IPS-18c (cell line): ENCODE measurements at regions not wholly inside any gene's neighbourhood (a gene's known extent, or its start where the extent isn't known, plus 50 kb on each side); places are given as distances from the start of the nearest gene placed in this dataset.

Source experiments
- H3K4me3 ChIP-seq: 2 replicates; pipeline ENCODE4 v1.7.0; 2013; ENCODE audit warnings: low read depth, mild to moderate bottlenecking, low read length, moderate library complexity; ENCODE audit not compliant: insufficient read depth
- H3K9me3 ChIP-seq: one replicate; pipeline ENCODE4 v1.6.1; 2013; ENCODE audit warnings: mild to moderate bottlenecking, low read length, moderate library complexity; ENCODE audit not compliant: control insufficient read depth, insufficient read depth

DNA sequence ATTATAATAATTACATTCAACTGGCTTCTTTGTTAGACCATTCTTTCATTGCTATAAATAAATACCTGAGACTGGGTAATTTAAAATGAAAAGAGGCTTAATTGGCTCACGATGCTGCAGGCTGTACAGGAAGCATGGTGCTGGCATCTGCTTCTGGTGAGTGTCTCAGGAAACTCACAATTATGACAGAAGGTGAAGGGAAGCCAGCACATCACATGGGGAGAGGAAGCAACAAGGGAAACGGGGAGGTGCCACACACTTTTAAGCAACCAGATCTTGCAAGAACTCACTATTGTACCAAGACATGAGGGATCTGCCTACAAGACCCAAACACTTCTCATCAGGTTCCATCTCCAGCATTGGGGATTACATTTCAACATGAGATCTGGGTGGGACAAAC is 413.1 kb upstream of the ARRDC4 start:
- no peak overlapping the region for H3K4me3 ChIP-seq
- H3K9me3 ChIP-seq, result no peaks in the 10 kb centered on the region

DNA sequence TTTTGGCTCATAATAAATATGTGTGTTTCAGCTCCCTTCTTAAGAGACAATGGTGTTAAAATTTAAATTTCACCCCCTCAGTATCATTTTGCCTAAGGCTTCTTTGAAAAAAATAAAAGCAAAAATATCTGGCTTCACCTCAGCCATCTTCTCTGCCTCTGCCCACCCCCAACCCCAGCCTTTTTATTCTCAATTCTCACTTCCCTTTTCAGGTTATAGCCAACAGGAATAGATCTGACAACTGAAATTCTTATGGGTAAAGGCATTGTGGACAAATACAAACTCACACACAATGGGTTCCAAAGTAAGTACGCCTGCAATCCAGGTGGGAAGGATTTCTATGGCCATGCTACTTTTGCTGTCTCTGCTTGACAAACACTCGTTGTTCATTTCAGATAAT is 399.0 kb upstream of the ARRDC4 start:
- Histone ChIP-seq H3K4me3 (no peak overlapping the region), H3K9me3 (no peaks in the 10 kb centered on the region)

DNA sequence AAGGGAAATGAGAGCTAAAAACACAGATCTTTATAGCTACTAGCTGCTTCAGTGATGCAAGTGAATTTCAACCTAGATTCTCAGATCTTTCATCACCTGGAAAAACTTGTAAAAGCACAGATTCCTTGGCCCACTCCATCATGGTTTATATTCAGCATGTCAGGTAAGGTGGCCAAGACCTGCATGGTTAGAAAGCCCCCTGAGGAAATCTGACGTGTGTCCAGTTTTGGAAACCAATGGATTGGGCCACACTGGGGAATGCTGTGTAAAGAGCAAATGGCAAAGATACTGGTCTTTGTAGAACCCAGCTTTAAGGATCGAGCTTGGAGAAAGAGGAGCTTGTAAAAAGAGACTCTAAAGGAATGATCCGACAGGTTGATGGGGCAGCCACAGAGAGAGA is 397.0 kb upstream of the ARRDC4 start:
- H3K9me3 ChIP-seq, result no peaks in the 10 kb centered on the region
- H3K4me3 ChIP-seq, result no peak overlapping the region

DNA sequence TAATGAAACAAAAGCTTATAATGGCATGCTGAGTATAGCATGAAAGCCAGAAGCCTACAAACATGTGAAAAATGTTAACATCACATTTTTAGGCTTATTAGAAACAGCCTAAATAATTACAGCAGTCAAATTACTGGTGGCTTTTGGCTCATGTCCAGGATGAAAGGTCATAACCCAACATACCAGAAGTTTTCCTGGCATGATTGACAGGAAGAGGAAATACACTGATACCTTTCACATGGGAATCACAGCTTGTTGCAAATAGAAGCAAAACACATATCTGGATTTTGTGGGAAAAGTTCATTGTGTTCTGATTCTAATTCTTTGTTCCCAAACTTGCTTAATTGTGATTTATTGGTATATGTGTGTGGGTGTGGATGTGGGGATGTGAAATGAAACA is 393.5 kb upstream of the ARRDC4 start:
- no peak overlapping the region for H3K4me3 ChIP-seq
- H3K9me3 ChIP-seq, result no peaks in the 10 kb centered on the region

DNA sequence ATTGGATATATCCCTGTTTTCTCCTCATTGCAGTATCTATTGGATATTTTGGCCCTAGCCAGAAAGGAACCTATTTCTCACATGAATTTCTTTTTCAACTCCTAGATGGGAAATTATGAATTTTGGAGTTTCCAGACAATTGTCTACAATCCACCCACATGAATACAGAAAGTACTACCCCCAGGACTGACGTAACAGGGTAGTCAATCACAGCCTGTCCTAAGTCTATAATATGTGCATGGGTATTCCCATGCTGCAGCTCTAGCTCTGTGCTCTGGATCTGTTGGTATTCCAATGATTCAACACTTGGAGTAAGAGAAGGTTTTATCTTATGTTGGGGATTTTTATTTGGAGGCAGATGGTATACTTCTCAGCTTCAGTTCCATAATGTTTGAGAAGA is 393.1 kb upstream of the ARRDC4 start:
- Histone ChIP-seq H3K4me3 (no peak overlapping the region), H3K9me3 (no peaks in the 10 kb centered on the region)

DNA sequence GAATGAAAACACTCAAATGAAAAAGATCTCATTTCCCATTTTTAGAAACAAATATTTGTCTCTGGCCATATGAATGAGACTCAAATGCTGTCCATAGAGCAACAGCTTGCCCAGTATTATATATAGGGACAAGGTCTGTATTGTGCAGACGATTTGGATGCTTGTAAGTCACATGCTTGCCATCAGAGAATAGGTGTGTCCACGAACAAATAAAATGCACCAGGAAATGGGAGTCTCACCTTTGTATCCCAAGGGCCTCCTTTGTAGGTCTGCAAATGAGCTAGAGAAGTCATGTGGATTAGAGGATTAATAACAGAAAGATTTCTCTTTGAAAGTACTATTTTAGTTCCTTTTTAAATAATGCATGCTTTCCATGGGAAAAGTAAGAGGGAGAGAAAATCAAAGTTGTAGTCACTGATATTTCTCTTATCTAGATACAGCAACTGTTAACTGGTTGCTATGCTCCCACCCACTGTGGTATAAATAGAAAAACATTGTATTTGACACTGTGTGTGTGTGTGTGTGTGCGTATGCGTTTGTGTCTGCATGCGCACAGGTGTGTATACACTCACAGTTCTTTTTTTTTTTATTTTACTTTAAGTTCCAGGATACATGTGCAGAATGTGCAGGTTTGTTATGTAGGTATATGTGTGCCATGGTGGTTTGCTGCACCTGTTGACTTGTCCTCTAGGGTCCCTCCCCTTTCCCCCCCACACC is 383.4 kb upstream of the ARRDC4 start:
- H3K4me3 ChIP-seq, result no peak overlapping the region
- H3K9me3 ChIP-seq, result no peaks in the 10 kb centered on the region

DNA sequence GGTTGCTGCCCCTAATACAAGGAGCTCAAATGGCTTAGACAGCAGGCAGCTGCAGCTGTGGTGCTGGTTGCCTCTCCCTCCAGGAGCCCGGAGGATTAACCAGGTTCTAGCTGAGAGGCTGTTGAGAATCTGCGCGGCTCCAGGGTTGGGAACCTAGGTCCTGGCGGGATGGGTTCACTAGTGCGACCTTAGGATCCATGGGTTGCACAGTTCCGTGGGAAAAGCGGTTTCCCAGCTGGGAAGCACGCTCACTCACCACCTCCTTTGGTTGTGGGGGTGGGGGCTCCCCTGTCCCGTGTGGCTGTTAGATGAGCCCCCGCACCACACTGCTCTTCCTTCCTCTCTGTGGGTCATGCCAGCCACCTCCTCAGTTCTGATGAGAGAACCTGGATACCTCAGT is 375.1 kb upstream of the ARRDC4 start:
- no peak overlapping the region for H3K4me3 ChIP-seq
- no peaks in the 10 kb centered on the region for H3K9me3 ChIP-seq

DNA sequence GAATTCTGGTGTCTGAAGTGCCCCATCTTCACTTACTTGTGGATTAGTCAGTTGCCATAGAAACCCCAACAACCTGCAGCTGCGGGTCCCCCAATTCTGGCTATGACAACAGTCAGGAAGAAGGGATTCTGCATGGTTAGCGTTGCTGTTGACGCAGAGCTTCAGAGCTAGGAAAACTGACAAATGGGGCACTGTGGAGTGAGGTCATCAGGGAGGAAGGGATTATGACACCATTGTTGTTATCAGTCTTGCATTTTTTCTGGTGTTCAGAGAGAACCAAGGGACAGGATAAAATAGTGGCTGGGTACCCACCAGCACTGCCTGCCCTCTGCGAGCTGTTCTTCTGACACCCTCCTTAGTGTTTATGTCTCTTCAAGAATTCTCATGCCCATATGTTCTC is 367.7 kb upstream of the ARRDC4 start:
- Histone ChIP-seq H3K9me3 (no peaks in the 10 kb centered on the region), H3K4me3 (no peak overlapping the region)

DNA sequence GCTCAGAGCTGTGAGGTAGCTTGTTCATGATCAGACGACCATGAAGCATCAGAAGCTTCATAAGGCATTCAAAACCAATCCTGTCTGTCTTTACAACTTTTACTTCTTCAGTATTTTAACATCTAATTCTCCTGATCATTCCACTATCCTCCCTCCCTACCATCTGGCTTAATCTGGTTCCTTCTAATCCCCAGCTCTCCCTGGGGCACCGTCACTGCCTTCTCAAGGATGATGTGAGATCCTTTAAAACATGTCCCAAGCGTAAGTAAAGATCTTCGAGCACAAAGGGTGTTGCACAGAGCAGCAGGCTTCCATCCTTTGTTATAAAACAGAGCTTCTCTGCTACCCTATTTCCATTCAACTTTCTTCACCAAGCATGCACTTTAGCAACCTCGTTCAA is 362.7 kb upstream of the ARRDC4 start:
- H3K4me3 ChIP-seq, result no peak overlapping the region
- no peaks in the 10 kb centered on the region for H3K9me3 ChIP-seq

DNA sequence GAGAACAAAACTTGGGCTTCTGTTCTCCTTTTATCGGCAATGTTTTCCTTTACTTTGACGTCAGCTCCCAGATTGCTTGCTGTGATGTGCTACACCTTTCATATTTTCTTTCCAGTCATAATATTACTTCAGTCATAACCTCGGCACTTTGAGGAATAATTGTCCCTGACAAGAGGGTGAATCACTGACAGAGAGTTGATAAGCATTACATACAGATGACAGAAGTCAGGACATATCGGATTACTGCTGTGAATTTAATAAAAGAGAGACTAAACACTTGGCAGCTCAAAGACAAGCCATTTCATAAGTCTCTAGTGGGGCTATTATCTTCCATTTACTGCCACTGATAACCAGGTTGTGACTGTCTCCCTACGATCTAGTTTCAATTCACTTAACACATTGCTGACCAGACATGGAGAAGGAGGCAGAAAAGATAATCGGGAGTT is 362.1 kb upstream of the ARRDC4 start:
- Histone ChIP-seq H3K4me3 (no peak overlapping the region), H3K9me3 (no peaks in the 10 kb centered on the region)

DNA sequence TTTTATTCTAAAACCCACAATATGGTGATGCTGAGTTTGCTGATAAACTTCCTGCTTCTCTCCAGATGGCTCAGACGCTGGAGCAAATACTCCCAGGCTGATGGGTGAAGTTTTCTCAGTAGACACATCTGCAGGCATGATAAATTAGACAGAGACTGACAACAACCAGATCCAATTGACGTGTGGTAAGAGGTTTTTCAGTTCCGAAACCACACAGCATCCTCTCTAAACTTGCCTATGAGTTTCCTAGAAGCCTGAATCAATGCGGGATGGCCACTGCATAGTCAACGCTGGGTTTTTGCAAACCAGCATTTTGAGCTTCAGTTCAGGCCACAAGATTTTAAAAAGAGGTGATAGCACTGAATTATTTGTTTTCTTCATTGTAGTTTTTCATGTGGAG is 360.3 kb upstream of the ARRDC4 start:
- H3K9me3 ChIP-seq, result no peaks in the 10 kb centered on the region
- H3K4me3 ChIP-seq, result no peak overlapping the region

DNA sequence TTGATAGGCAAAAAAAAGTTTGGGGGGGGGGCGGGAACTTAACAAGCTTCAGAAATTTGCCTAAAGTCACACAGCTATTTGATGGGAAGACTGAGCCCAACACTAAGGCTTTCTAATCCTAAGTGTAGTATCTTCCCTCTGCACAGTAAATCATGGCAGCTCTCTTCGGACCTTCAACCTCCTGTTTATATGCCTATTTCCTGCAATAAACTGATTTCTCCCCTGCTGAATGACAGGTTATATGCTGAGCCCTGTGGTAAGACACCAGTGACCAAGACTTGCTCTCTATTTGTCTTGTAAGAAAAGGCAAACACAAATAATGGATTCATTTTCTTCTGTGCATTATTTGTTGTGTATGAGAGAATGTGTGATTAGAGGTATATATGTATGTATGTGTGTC is 355.8 kb upstream of the ARRDC4 start:
- no peak overlapping the region for H3K4me3 ChIP-seq
- H3K9me3 ChIP-seq, result no peaks in the 10 kb centered on the region

DNA sequence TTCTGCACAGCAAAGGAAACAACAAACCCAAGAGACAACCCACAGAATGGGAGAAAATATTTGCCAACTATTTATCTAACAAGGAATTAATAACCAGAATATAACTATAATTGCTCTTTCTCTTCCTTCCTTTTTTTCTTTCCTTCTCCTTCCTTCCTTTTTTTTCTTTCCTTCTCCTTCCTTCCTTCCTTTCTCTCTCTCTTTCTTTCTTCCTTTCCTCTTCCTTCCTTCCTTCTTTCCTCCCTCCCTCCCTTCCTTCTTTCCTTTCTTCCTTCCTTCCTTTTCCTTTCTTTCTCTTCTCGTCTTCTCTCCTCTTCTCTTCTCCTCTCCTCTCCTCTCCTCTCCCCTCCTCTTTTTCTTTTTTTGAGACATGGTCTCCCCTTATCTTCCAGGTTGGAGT is 345.4 kb upstream of the ARRDC4 start:
- H3K4me3 ChIP-seq, result no peak overlapping the region
- no peaks in the 10 kb centered on the region for H3K9me3 ChIP-seq

DNA sequence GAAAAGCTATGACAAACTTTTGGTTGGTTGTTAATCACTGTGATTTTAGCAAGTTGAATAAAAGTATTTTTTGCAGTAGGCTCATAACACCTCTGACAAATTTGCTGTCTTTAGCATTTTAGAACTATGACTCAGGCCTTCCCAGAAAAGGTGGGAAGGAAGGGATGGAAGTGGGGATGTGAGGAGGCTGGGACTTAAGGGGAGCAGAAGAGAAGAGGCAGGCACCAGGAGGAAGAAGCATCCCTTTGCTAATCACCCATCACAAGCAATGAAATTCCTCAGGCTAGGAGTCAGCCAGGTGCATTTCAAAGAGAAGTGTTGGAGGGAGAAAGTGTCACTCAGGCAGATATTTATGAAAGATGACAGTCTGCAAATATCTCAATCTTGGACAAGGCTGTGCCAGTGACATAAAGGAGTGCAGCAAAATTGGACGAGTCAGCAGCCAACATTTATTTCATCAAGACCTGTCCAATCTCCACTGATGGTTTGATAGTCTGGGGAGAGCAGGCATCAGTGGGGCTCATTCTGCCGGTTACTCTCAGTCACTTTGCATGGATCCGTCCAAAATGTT is 337.3 kb upstream of the ARRDC4 start:
- no peak overlapping the region for H3K4me3 ChIP-seq
- no peaks in the 10 kb centered on the region for H3K9me3 ChIP-seq

DNA sequence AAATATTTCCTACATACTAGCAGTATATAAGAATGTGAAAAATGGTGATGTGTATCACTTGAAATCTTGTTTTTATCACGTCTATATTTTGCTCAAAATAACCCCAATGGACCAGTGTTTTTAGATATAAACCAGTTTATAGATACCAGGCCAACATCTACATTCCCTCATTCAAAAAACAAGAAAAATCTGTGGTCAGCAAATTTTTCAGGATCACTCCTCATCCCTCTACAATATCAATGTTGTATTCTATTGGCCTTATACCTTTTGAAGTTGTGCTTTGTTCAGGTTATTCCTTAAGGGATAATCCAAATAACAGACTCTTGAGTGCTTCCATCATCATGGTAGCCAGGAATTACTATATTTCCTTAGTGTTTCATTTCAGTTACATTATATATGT is 332.9 kb upstream of the ARRDC4 start:
- Histone ChIP-seq H3K4me3 (no peak overlapping the region), H3K9me3 (no peaks in the 10 kb centered on the region)

DNA sequence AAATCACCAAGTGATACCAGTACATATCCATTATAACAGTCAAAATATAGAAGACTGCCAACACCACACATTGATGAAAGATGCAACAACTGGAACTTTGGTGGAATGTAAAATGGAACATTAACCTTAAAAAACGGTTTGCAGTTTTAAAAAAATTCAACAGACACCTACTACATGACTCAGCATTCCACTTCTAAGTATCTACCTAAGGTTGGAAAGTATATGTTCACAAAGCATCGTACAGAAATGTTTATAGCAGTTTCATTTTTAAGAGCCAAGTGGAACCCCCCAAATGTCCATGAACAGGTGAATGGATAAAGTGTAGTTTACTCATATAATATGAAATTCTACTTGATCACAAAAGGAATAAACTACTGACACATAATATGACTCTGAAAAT is 314.7 kb upstream of the ARRDC4 start:
- H3K9me3 ChIP-seq, result no peaks in the 10 kb centered on the region
- H3K4me3 ChIP-seq, result no peak overlapping the region

DNA sequence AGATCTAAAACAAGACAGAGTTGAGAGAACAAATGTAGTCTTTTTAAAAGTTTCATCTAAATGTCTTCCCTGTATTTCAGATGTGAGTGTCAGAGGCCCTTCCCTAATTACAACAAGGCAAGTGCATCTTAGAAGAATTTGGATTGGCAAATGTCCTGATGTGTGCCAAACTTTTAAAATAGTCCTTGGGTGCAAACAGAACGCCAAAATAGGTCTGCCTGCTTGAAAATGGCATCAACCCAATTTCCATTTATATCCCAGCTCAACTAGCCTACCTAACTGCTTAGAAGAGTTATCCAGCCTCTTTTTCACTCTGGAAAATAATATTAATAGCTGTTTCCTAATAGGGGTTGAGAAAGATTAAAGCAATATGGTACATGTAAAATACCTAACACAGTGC is 311.8 kb upstream of the ARRDC4 start:
- H3K9me3 ChIP-seq, result no peaks in the 10 kb centered on the region
- H3K4me3 ChIP-seq, result no peak overlapping the region

DNA sequence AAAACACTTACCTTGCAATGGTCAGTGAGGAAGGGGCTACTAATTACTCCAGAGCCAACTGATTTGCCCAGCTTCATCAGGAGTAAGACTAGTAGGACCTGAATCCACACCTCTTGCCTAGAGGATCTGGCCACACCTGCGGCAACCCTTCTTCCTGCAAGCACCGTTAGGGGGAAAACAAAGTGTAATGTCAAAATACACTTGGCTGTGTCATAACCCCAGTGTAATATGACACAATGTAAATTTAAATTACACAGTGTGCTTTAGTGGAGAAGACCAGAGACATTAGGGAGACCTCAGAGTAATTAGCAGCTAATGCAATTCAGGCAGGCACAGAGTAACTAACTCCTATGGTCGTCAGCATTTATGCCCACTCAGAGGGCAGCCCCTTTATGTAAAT is 308.5 kb upstream of the ARRDC4 start:
- Histone ChIP-seq H3K9me3 (no peaks in the 10 kb centered on the region), H3K4me3 (peak overlapping the region; percentile 44; the same call in 1 of the 2 replicates)

DNA sequence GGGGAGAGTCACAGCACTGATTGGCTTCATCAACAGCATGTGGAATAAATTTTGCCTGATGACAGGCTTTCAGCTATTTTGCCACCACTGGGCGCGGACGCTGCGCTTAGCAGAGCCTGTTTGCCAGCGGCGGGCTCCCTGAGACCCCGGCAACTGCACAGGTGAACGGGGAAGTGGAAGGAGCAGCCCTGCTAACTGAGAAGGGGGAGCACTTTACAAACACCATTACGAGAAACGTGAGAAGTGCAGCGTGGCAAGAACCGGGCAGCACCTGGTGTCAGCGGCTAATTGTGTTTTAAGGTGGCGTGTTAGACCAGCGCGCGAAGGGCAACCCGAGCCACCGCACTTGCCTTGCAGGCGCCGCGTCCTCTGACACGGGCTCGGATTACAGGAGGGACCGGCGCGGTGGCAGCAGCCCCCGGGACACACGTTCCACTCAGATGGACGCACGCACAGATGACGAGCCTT is 307.8 kb upstream of the ARRDC4 start:
- Histone ChIP-seq H3K9me3 (no peaks in the 10 kb centered on the region), H3K4me3 (peak overlapping the region; percentile 44)
